Colonic mucosa (tissue), 4 donors: ENCODE measurements at regions not wholly inside any gene's neighbourhood (a gene's known extent, or its start where the extent isn't known, plus 50 kb on each side); places are given as distances from the start of the nearest gene placed in this dataset.

ENCODE experiments used
- DNase-seq: peaks from one replicate; pipeline ENCODE4 v3.0.0-alpha.2; 2020
- H3K27ac ChIP-seq: fragments of 200-600 bp; one replicate; pipeline ENCODE4 v1.8.0; 2021
- H3K27me3 ChIP-seq: fragments of 200-600 bp; one replicate; pipeline ENCODE4 v1.8.0; 2021
- H3K36me3 ChIP-seq: fragments of 200-600 bp; one replicate; pipeline ENCODE4 v1.8.0; 2021
- H3K4me1 ChIP-seq: fragments of 200-600 bp; one replicate; pipeline ENCODE4 v1.8.0; 2021; ENCODE audit warnings: mild to moderate bottlenecking
- H3K4me3 ChIP-seq: fragments of 200-600 bp; one replicate; pipeline ENCODE4 v1.8.0; 2021
- H3K9ac ChIP-seq, 2 donors: one replicate each; pipeline ENCODE4 v1.7.0; 2013; ENCODE audit warnings: control low read depth in 2 of 2, low read depth in 2 of 2, low read length in 2 of 2
- H3K9me3 ChIP-seq: fragments of 200-600 bp; one replicate; pipeline ENCODE4 v1.8.0; 2021
- CTCF ChIP-seq: fragments of 200-600 bp; IDR thresholded peaks from one replicate; pipeline ENCODE4 v1.8.0; 2022; ENCODE audit warnings: antibody characterized with exemption, mild to moderate bottlenecking
- intact Hi-C: fragments of 100-400 bp; cut with DNase I; formaldehyde crosslinking; loops from one replicate; pipeline ENCODE4 v1.14.1; 2022
- donor health status: healthy.
- donor health status: DM: no; HTN: no; CAD: no.
- donor health status: DM: no; HTN: no; CAD: no.

- no peaks in the 10 kb centered on the region for H3K4me1 ChIP-seq
- DNase-seq, result no peak
- TF ChIP-seq CTCF, result no peak
- H3K9me3 ChIP-seq, result no peaks in the 10 kb centered on the region
- H3K27me3 ChIP-seq, result no peaks in the 10 kb centered on the region
- no peak overlapping the region for H3K4me3 ChIP-seq
- H3K9ac ChIP-seq, result no peak overlapping the region
- no peak overlapping the region for H3K27ac ChIP-seq
- no peaks in the 10 kb centered on the region for H3K36me3 ChIP-seq
- intact Hi-C loops, result no loop called here
These were observed 113.1 kb upstream of the B3GAT1 start for GRCh38 chr11:134524896-134525845.

- Histone ChIP-seq H3K4me1 (no peaks in the 10 kb centered on the region), H3K36me3 (no peaks in the 10 kb centered on the region), H3K9me3 (no peaks in the 10 kb centered on the region), H3K27ac (no peak overlapping the region), H3K27me3 (no peaks in the 10 kb centered on the region), H3K9ac (no peak overlapping the region), H3K4me3 (no peak overlapping the region)
- TF ChIP-seq CTCF, result no peak
- intact Hi-C loops, result no loop called here
- DNase-seq, result no peak
These were observed 112.2 kb upstream of the B3GAT1 start for GRCh38 chr11:134524201-134524600.

- no peak overlapping the region for H3K27ac ChIP-seq
- intact Hi-C loops, result no loop called here
- H3K9me3 ChIP-seq, result no peaks in the 10 kb centered on the region
- no peak for DNase-seq
- H3K36me3 ChIP-seq, result no peaks in the 10 kb centered on the region
- TF ChIP-seq CTCF, result no peak
- H3K9ac ChIP-seq, result no peak overlapping the region
- no peaks in the 10 kb centered on the region for H3K27me3 ChIP-seq
- H3K4me1 ChIP-seq, result no peaks in the 10 kb centered on the region
- H3K4me3 ChIP-seq, result no peak overlapping the region
These were observed 110.9 kb upstream of the B3GAT1 start for GRCh38 chr11:134522782-134523570.

GRCh38 chr11:134521452-134522289 is 109.6 kb upstream of the B3GAT1 start:
- H3K4me3 ChIP-seq, result no peak overlapping the region
- DNase-seq, result no peak
- TF ChIP-seq CTCF, result no peak
- H3K9me3 ChIP-seq, result no peaks in the 10 kb centered on the region
- no peaks in the 10 kb centered on the region for H3K4me1 ChIP-seq
- H3K27me3 ChIP-seq, result no peaks in the 10 kb centered on the region
- intact Hi-C loops, result no loop called here
- H3K9ac ChIP-seq, result no peak overlapping the region
- no peak overlapping the region for H3K27ac ChIP-seq
- no peaks in the 10 kb centered on the region for H3K36me3 ChIP-seq

GRCh38 chr11:134521001-134521400 is 109.0 kb upstream of the B3GAT1 start:
- H3K9ac ChIP-seq, result no peak overlapping the region
- intact Hi-C loops, result no loop called here
- no peaks in the 10 kb centered on the region for H3K36me3 ChIP-seq
- H3K9me3 ChIP-seq, result no peaks in the 10 kb centered on the region
- DNase-seq, result no peak
- TF ChIP-seq CTCF, result no peak
- no peak overlapping the region for H3K4me3 ChIP-seq
- H3K4me1 ChIP-seq, result no peaks in the 10 kb centered on the region
- no peaks in the 10 kb centered on the region for H3K27me3 ChIP-seq
- no peak overlapping the region for H3K27ac ChIP-seq
